Effector CD8-positive, alpha-beta T cell (primary cell): ENCODE measurements at regions not wholly inside any gene's neighbourhood (a gene's known extent, or its start where the extent isn't known, plus 50 kb on each side); places are given as distances from the start of the nearest gene placed in this dataset.

Source experiments
- DNase-seq: peaks from one replicate; lab custom pipeline; 2025; lab: John Stamatoyannopoulos, UW

GRCh38 chr18:8458546-8459215 is 150.6 kb upstream of the RAB12 start:
- no peak for DNase-seq

- no peak for DNase-seq
Observed at GRCh38 chr18:8460748-8461147, 148.5 kb upstream of the RAB12 start.

GRCh38 chr18:8461544-8461943 is 147.7 kb upstream of the RAB12 start:
- no peak for DNase-seq

GRCh38 chr18:8462651-8463185 is 146.5 kb upstream of the RAB12 start:
- no peak for DNase-seq

- DNase-seq = no peak
Observed at GRCh38 chr18:8463791-8464190, 145.4 kb upstream of the RAB12 start.

GRCh38 chr18:8468191-8468590 is 141.0 kb upstream of the RAB12 start:
- no peak for DNase-seq

- DNase-seq = no peak
Observed at GRCh38 chr18:8468921-8469335, 140.3 kb upstream of the RAB12 start.

GRCh38 chr18:8469544-8470130 is 139.6 kb upstream of the RAB12 start:
- DNase-seq = no peak

GRCh38 chr18:8471372-8471771 is 137.9 kb upstream of the RAB12 start:
- no peak for DNase-seq

- DNase-seq = no peak
Observed at GRCh38 chr18:8474661-8475060, 134.6 kb upstream of the RAB12 start.

- no peak for DNase-seq
Observed at GRCh38 chr18:8477615-8478014, 131.6 kb upstream of the RAB12 start.

- DNase-seq = peak; percentile 3
Observed at GRCh38 chr18:8478166-8478967, 130.9 kb upstream of the RAB12 start.

GRCh38 chr18:8478968-8479370 is 130.3 kb upstream of the RAB12 start:
- DNase-seq = no peak

GRCh38 chr18:8479789-8480188 is 129.4 kb upstream of the RAB12 start:
- no peak for DNase-seq

GRCh38 chr18:8480506-8481328 is 128.5 kb upstream of the RAB12 start:
- no peak for DNase-seq

GRCh38 chr18:8484951-8485350 is 124.3 kb upstream of the RAB12 start:
- no peak for DNase-seq

- DNase-seq = no peak
Observed at GRCh38 chr18:8489761-8490160, 119.5 kb upstream of the RAB12 start.

GRCh38 chr18:8491516-8491915 is 117.7 kb upstream of the RAB12 start:
- no peak for DNase-seq

- DNase-seq = no peak
Observed at GRCh38 chr18:8493141-8493540, 116.1 kb upstream of the RAB12 start.

GRCh38 chr18:8496186-8496585 is 113.1 kb upstream of the RAB12 start:
- no peak for DNase-seq

- no peak for DNase-seq
Observed at GRCh38 chr18:8498905-8499304, 110.3 kb upstream of the RAB12 start.
